HS-27A (cell line): ENCODE measurements at regions not wholly inside any gene's neighbourhood (a gene's known extent, or its start where the extent isn't known, plus 50 kb on each side); places are given as distances from the start of the nearest gene placed in this dataset.
A peak's percentile ranks its signal among the peaks of the same experiment; 100 is the strongest.

ENCODE experiments used
- DNase-seq: peaks from one replicate; pipeline ENCODE4 v3.0.0-alpha.2; 2012; ENCODE audit warnings: low read depth, missing footprints

DNA sequence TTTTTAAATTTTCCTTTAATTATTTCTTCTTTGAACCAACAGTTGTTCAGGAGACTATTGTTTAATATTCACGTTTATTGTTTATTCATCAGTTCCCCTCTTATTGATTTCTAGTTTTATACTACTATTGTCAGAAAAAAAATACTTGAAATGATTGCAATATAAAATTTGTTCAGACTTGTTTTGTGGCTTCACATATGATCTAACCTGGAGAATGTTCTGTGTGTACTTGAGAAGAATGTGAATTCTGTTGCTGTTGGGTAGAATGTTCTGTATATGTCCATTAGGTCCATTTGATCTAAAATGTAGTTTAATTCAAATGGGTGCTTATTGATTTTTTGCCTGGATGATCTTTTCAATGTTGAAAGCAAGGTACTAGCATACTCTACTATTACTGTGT is 408.7 kb upstream of the RIOK2 start:
- DNase-seq, result no peak

DNA sequence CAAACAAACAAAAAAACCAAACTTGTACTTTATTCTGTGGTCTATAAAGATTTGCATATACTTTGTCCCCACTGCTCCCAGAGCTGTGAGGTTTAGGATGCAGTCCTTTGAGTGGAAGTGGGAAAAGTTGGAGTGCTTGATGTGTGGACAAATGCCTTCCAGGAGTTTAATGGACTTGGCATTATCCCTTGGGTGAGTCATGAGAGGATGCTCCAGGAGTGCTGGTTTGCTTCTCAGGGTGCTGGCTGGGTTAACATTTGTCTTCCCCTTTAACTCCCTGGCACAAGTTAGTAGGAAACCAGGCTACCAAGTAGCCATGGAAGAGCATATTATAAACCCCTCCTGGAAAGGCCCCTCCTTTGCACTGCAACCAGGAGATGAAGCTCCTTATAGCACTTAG is 417.4 kb upstream of the RIOK2 start:
- no peak for DNase-seq

DNA sequence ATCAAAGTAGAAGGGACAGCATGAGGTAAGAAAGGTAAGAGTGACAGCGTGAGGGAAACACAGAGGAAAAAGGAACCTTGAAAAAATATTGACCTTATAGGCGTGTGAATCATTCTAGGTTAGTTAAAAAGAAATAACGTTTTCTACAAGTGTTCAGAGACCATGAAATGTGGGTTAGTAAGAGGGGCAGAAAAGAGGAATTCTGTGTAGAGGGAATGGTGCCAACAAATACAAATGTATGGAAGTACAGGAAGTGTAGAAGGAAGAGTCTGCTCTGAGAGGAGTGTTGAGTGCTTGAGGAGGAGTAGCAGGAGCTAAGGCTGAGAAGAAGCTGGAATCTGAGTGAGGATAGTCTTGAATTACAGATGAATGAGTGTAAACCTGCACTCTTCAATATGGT is 418.6 kb upstream of the RIOK2 start:
- no peak for DNase-seq

- no peak for DNase-seq
Observed at GRCh38 chr5:97606531-97606930, 423.5 kb upstream of the RIOK2 start.

DNA sequence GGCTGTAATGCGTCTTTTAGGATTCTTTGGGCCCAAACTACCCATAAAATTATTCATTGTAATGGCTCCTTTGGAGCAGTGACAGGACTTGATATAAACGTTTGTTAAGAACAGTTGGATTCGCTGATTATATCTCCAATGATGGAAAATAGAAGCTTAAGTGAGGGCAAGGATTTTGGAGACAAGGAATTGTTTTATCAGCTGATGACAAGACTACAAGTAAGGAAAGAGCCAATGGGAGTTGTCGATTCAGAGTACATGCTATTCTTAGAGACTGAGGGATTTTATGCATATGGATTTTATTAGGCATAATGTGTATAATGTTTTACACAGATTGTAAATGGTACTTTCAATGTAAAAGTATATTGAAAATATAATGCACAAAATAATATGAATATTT is 425.5 kb upstream of the RIOK2 start:
- no peak for DNase-seq

DNA sequence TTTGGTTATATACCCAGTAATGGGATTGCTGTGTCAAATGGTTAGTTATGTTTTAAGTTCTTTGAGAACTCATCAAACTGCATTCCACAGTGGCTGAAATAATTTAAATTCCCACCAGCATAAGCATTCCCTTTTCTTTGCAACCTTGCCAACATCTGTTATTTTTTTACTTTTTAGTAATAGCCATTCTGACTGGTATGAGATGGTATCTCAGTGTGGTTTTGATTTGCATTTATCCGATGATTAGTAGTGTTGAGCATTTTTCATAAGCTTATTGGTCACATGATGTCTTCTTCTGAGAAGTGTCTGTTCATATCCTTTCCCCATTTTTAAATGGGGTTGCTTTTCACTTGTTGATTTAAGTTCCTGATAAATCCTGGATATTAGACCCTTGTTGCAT is 435.7 kb upstream of the RIOK2 start:
- DNase-seq, result peak; percentile 5

GRCh38 chr5:97623441-97623840 is 440.4 kb upstream of the RIOK2 start:
- no peak for DNase-seq

- DNase-seq, result no peak
Observed at GRCh38 chr5:97624886-97625285, 441.8 kb upstream of the RIOK2 start.

DNA sequence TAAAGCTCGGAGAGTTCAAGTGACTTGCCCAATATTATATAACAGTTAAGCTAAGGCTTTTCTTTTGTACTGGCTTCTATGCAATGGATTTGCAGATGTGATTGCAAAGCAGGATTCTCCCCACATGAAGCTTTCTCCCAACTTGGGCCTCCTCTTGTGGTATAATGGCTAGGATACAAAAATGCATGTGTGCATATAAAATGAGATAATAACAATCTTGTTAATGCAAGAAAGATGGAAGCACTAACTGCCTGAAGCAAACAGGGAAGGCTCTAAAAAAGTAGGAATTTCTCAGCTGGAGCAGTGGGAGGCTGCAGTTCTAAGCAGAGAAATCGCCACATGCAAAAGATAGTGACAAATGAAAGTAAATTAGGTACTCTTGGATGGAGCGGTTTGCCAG is 444.2 kb upstream of the RIOK2 start:
- no peak for DNase-seq

DNA sequence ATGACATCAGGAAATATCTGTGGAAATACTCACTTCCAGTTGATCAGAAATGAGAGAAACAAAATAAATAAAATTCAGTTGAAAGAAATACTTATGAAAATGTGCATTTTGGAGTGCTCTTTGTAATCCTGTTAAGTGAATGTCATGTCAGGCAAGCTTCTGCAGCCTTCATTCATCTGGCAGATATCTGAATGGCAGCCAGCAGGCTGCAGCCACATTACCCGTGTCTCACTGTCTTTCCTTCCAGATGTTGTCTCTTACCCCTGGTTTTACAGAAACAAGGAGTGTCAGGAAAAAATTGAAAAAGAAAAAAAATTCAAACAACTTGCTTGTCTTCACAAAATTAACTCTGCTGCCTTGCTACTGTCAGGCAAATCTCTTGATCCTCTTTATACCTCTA is 445.0 kb upstream of the RIOK2 start:
- no peak for DNase-seq

DNA sequence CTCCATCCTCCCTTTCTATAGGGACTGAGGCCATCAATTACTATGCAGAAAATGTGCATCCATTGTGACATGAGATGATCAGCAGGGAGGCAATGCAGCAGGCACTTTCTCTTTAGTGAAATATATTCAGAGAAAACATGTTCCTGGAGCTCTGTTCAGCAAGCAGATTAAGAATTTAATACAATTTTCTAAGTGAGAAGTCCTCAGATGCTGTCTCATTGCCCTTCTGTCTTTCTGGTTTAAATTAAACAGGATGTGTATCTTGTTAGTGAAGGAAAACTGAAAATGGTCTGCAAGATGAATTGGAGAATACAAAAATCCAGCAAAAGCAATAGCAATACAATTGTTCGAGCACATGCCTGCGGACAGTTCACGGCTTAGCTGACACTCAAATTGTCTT is 445.8 kb upstream of the RIOK2 start:
- no peak for DNase-seq

GRCh38 chr5:97629276-97629675 is 446.2 kb upstream of the RIOK2 start:
- no peak for DNase-seq

GRCh38 chr5:97635553-97635952 is 452.5 kb upstream of the RIOK2 start:
- no peak for DNase-seq

GRCh38 chr5:97636766-97637165 is 453.7 kb upstream of the RIOK2 start:
- DNase-seq, result no peak

DNA sequence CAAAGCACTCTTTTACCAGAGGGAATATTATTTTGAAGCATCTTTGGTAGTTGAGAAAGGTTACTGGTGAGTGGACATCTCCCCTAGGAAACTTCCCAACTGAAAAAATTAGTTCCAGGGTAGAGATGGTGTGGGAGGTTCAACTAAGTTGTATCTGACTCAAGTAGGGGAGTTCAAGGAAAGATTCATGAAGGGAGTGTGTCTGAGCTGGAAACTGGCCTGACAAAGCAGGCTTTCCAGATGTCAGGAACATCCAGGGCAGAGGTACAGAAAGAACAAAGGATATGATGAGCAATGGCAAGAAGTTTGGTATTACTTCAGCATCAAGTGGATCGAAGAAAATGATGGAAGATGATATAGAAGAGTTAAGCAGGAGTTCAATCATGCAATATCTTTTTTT is 458.0 kb upstream of the RIOK2 start:
- DNase-seq, result no peak

GRCh38 chr5:97644206-97644605 is 461.2 kb upstream of the RIOK2 start:
- no peak for DNase-seq

DNA sequence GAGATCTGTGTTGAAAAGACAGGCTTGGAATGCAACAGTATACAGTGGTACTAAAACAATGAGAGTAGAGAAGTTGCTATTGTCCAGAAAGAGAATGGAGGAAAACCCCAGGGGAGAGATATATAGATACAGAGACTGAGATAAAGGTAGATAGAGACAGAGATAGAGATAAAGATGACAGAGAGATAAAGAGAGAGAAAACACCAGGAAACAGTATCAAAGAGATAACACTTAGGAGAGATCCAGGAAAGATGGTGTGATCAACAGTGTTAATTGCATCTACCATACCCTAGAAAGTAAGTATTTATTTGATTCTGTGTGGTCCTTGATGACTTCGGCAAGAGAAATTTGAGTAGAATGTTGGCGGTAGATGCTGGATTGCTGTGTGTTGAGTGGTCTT is 461.8 kb upstream of the RIOK2 start:
- DNase-seq, result no peak

DNA sequence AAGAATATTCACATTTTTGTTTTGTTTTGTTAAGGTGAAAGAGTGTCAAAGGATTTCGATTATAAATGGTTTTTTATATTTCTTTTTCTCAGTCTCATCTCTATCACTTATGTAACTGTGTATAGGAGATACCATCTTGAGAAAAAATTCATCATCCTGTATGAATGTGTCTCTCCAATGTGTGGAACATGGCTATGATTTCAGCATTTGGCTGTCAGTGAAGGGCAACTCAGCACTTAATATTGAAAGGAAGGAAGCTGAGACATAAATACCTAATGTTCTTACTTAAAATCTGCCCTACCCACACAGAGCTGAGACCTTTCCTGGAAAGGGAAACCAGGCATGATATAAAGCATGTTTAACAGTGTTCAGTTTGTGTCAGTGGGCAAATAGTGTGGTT is 474.2 kb upstream of the RIOK2 start:
- no peak for DNase-seq

DNA sequence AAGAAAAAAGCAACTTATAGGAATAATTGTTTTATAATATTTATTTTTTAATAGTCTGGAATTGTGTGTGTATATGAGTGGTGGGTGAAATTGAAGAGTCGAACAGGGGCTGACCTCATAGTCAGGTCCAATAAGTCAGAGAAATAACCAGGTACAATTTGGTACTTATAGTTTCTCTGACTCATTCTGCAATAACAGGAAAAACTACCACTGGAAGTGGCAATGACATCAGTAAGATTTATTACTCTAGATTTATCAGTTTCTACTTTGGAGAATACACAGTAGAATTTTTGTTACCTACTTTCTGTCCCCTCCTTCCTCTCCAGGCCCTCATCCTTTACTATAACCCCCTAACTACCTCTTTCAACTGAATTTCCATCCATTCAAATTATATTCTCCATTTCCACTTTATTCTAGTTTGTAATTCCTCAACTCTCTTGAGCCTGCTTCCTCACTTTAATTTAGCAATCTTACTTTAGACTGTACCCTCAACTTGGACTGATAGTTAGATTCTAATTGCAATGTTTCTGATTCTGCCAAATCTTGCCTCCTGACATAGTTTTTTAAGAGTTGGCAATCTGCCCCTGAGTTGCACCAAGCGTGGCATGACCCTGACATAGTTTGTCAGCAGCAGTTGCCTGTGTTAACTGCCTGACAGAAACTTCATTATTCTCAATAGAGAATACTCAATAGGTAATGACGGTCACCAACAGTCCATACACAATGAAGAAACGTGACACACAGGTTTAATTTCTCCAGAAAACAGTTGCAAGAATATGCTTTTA is 475.3 kb upstream of the RIOK2 start:
- DNase-seq, result no peak

DNA sequence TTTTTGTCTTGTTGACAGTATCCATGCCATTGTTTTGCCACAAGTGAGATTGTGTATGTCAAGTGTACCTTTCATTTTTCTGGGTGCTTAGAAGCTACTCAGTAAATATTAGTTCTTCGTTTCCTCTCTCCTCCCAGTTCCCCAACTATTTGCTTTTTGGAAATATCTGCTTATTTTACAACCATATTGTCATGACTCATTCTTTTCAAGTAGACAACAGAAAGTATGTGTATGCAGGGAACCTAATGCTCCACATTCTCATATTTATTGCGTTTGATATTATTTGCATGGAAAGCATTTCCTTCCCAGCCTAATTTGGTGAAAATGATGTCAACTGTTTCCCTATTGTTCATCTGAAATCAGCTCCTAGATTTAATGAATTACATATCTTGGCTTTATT is 483.7 kb upstream of the RIOK2 start:
- no peak for DNase-seq

- no peak for DNase-seq
Observed at GRCh38 chr5:97670447-97670846, 487.4 kb upstream of the RIOK2 start.

DNA sequence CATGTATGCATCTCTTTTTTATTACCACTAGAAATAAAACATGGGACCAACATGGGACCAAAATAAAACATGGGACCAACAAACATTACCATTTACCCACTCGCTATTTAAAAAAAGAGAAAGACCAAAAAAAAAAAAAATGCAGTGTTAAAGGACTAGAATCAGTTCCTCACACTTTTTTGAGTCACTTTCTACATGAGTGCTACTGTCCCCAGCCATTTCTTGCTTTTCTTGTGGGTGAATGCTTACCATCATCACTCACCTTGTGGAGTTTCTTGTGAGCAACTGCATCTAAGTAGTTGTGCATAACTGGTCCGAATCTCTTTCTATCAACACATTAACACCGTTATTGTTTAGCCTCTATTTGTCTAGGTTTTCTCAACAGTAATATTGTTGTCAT is 493.6 kb upstream of the RIOK2 start:
- no peak for DNase-seq

DNA sequence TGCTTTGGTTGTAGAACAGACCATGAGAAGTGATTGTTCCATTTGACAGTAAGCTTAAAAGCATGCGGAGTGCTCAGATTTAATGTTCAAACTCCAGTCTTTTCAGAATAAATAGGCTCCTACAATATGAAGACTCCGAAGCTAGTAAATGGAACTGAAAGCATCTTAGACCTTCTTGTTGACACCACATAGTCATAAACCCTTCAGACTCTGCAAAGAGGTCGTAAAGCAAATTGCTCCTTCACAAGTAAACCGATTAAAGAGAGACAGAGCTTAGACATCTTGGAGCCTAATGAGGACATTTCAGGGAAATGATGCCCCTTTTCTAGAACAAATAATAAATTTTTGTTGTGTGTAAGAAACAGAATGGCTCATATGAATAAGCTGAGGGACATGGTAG is 511.0 kb upstream of the RIOK2 start:
- DNase-seq, result no peak

GRCh38 chr5:97714424-97714823 is 531.4 kb upstream of the RIOK2 start:
- DNase-seq, result no peak

GRCh38 chr5:97726106-97726505 is 543.1 kb upstream of the RIOK2 start:
- DNase-seq, result no peak
